Naive B cell (primary cell): ENCODE measurements at regions not wholly inside any gene's neighbourhood (a gene's known extent, or its start where the extent isn't known, plus 50 kb on each side); places are given as distances from the start of the nearest gene placed in this dataset.

Experiments
- ATAC-seq, 2 donors: fragments of 150-1000 bp; cut with Tn5 transposase; 2 replicates each; pipeline ENCODE4 v1.10.0; 2021; ENCODE audit warnings: low read depth in 2 of 2, mild to moderate bottlenecking in 2 of 2, moderate library complexity in 2 of 2
- DNase-seq: peaks from one replicate; pipeline ENCODE4 v3.0.0; 2022
- H3K27ac Mint-ChIP-seq, 6 donors: one replicate each; pipeline ENCODE4 v1.8.0; 2020 to 2022; ENCODE audit warnings: mild to moderate bottlenecking in 6 of 6, mixed read lengths in 6 of 6, moderate library complexity in 5 of 6, inconsistent platforms in 2 of 6
- H3K27me3 Mint-ChIP-seq, 3 donors: one replicate each; pipeline ENCODE4 v1.8.0; 2021 to 2022; ENCODE audit warnings: mixed read lengths in 3 of 3, mild to moderate bottlenecking in 1 of 3
- H3K36me3 Mint-ChIP-seq, 2 donors: one replicate each; pipeline ENCODE4 v1.8.0; 2020 to 2022; ENCODE audit warnings: mixed read lengths in 2 of 2, inconsistent platforms in 1 of 2, mild to moderate bottlenecking in 1 of 2
- H3K4me1 Mint-ChIP-seq, 3 donors: one replicate each; pipeline ENCODE4 v1.8.0; 2020 to 2022; ENCODE audit warnings: mixed read lengths in 3 of 3, inconsistent platforms in 1 of 3, mild to moderate bottlenecking in 1 of 3, moderate library complexity in 1 of 3
- H3K4me3 Mint-ChIP-seq, 8 donors: one replicate each; pipeline ENCODE4 v1.8.0; 2020 to 2022; ENCODE audit warnings: mild to moderate bottlenecking in 8 of 8, mixed read lengths in 8 of 8, moderate library complexity in 8 of 8, inconsistent platforms in 2 of 8
- H3K9me3 Mint-ChIP-seq, 7 donors: one replicate each; pipeline ENCODE4 v1.8.0; 2020 to 2022; ENCODE audit warnings: mixed read lengths in 7 of 7, mild to moderate bottlenecking in 5 of 7, inconsistent platforms in 2 of 7, moderate library complexity in 1 of 7

DNA sequence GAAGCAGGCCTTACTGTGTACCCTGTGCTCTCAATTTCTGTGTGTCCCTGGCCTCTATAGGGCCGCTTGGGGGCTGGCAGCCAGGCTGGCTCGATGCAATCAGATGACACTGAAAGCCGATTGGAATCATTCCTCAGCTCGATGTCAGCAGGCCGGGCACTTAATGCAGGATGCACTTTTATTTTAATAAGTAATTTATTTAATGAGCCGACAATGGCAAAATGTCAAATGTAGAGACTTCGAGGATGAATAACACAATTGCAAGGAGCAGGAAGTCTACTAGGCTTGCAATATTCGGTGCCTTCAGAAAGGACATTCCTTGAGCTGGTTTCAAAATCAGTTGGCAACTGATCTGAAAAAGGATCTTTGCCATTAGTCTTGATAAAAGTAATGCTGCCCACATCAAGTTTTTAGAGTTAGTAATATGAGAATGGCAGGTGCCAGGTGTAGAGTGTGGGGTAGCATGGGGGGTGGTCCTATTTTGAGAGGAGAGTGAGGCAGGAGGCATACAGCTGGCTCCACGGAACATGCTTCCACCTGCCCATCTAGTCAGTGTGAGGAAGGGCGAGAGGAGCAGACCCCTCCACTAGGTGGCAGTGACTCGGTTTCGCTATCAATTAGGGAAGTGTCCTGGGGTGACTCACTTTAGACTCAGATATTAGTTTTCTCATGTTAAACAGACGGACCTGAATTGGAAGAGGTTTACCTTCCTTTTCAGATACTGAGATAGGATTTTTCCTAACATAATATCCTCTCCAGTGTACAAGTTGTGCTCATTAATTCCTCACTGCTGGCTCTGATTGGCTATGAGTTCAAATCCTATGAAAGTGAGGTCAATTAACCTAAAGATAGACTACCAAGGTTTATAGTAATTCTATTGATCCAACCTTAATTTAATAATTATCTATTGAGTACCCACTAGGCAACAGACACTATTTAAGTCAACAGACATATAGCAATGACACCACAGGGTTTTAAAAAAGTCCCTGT is 80.9 kb downstream of the NABP1 start:
- peak; percentile 100 for ATAC-seq
- Mint-ChIP-seq H3K27ac (peak overlapping the region in 1 of 6 donors; percentile 91), H3K27me3 (peaks cover 0 to 6% (median 5%) of the 10 kb centered on the region in 3 donors), H3K36me3 (no peaks in the 10 kb centered on the region), H3K9me3 (no peaks in the 10 kb centered on the region), H3K4me3 (peak overlapping the region in 2 of 8 donors; percentile 26 to 59), H3K4me1 (peaks cover 3 to 5% (median 3%) of the 10 kb centered on the region in 3 donors)
- peak; percentile 51 for DNase-seq

DNA sequence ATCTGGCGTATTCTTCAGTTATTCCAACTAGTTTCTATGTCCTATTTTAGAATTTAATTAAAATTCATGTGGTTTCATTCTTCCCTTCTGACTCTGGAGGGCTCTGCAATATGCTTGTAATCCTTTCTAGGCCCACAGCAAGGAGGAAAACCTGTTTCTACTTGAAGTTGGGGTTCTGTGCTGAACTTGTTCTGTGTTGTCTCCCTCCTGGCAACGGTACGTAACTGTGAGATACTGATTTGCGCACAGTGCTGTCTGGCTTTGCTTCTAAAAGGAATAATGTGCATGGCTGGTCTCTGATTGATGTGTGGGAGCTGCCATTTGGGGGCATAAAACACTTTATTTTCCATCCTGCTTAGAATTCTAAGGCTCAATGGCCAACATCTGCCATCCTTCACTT is 81.7 kb downstream of the NABP1 start:
- peaks cover 0 to 6% (median 5%) of the 10 kb centered on the region in 3 donors for H3K27me3 Mint-ChIP-seq
- ATAC-seq (no peak), DNase-seq (no peak)
- H3K36me3 Mint-ChIP-seq: no peaks in the 10 kb centered on the region
- H3K27ac Mint-ChIP-seq: no peak overlapping the region
- no peak overlapping the region for H3K4me3 Mint-ChIP-seq
- H3K4me1 Mint-ChIP-seq: peaks cover 3 to 5% (median 3%) of the 10 kb centered on the region in 3 donors
- H3K9me3 Mint-ChIP-seq: no peaks in the 10 kb centered on the region

DNA sequence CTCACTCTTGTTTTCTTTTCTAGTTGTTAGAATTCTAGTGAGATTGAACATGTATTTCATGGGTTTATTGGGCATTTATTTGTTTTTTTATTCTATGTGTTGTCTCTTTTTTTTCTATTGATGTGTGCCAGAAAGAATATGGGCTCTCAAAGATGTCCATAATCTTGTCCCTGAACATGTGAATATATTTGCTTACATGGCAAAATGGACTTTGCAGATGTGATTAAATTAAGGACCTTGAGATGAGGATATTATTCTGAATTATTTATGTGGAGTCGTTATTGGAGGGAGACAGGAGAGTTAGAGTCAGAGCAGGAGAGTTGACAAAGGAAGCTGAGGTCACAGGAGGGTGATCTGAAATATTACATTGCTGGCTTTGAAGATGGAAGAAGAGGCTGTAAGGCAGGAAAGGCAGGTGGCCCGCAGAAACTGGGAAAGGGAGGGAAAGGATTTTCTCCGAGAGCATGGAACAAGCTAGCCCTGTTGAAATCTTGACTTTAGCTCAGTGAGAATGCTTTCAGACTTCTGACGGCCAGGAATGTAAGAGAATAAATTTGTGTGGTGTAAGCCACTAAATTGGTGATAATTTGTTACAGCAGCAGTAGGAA is 82.8 kb downstream of the NABP1 start:
- Mint-ChIP-seq H3K36me3 (no peaks in the 10 kb centered on the region), H3K27me3 (peaks cover 0 to 6% (median 5%) of the 10 kb centered on the region in 3 donors), H3K9me3 (no peaks in the 10 kb centered on the region), H3K4me1 (peaks cover 3 to 5% (median 3%) of the 10 kb centered on the region in 3 donors), H3K27ac (peak overlapping the region in 1 of 6 donors; percentile 58), H3K4me3 (no peak overlapping the region)
- ATAC-seq: no peak
- DNase-seq: no peak

DNA sequence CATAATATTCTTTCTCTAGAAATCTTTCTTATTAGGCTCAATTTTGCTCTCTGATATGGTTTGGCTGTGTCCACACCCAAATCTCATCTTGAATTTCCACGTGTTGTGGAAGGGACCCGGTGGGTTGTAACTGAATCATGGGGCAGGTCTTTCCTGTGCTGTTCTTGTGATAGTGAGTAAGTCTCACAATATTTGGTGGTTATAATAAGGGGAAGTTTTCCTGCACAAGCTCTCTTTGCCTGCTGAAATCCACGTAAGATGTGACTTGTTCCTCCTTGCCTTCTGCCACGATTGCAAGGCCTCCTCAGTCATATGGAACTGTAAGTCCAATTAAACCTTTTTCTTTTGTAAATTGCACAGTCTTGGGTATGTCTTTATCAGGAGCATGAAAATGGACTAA is 73.8 kb downstream of the CAVIN2 start:
- H3K4me3 Mint-ChIP-seq: no peak overlapping the region

DNA sequence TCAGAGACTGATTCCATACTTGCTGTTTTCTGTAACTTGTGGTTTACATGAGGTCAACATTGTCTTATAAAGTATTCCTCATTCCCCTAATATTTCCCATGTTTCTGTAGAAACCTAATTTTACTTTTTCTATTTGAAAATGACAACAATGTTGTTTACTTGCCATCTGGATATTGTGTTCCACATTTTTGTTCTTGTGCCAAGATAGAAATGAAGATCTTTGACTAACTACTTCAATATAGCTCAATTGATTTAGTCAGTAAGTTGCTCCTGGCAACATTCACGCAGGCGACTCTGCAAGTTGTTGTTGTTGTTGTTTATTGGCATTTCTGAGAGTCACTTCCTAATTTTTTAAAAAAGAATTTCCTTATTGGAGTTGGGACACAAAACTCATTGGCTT is 69.5 kb downstream of the CAVIN2 start:
- Mint-ChIP-seq H3K9me3 (peaks cover 4 to 10% (median 8%) of the 10 kb centered on the region in 7 donors), H3K36me3 (peaks cover 8% of the 10 kb centered on the region in 2 donors), H3K27me3 (no peaks in the 10 kb centered on the region)

More for the DNA sequence above, 73.8 kb downstream of the CAVIN2 start:
- peaks cover 4 to 14% (median 6%) of the 10 kb centered on the region in 7 donors for H3K9me3 Mint-ChIP-seq
- H3K27ac Mint-ChIP-seq: no peak overlapping the region
- H3K27me3 Mint-ChIP-seq: no peaks in the 10 kb centered on the region
- no peaks in the 10 kb centered on the region for H3K4me1 Mint-ChIP-seq
- H3K36me3 Mint-ChIP-seq: peaks cover 8% of the 10 kb centered on the region in 2 donors
- no peak for DNase-seq
- ATAC-seq: no peak

DNA sequence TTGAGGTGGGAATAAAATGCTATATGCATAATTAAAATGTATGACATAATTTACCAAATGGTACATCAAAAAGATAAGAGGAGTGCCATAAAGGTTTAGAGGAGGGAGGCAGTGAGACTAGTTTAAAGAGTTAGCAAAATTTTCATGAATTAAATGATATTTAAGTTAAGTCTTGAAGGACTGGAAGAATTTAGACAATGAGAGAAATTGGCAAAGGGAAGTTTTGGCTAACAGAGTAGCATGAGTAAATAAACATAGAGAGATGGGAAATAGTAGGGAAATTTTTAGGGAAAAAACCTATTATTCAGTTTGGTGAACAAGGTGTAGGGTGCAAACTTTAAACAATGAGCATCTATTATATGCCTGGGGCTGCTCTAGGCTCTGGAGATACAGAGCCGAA is 68.8 kb downstream of the CAVIN2 start:
- peaks cover 7% of the 10 kb centered on the region in 2 donors for H3K36me3 Mint-ChIP-seq
- H3K27ac Mint-ChIP-seq: no peak overlapping the region
- H3K4me3 Mint-ChIP-seq: no peak overlapping the region
- H3K4me1 Mint-ChIP-seq: peaks cover 0 to 8% (median under 1%) of the 10 kb centered on the region in 3 donors
- DNase-seq (no peak), ATAC-seq (no peak)
- H3K9me3 Mint-ChIP-seq: peaks cover 4 to 9% (median 7%) of the 10 kb centered on the region in 7 donors
- no peaks in the 10 kb centered on the region for H3K27me3 Mint-ChIP-seq

More for the DNA sequence above, 69.5 kb downstream of the CAVIN2 start:
- H3K4me3 Mint-ChIP-seq: no peak overlapping the region
- H3K4me1 Mint-ChIP-seq: peaks cover 0 to 2% (median 0%) of the 10 kb centered on the region in 3 donors
- DNase-seq: no peak
- ATAC-seq: no peak
- no peak overlapping the region for H3K27ac Mint-ChIP-seq

DNA sequence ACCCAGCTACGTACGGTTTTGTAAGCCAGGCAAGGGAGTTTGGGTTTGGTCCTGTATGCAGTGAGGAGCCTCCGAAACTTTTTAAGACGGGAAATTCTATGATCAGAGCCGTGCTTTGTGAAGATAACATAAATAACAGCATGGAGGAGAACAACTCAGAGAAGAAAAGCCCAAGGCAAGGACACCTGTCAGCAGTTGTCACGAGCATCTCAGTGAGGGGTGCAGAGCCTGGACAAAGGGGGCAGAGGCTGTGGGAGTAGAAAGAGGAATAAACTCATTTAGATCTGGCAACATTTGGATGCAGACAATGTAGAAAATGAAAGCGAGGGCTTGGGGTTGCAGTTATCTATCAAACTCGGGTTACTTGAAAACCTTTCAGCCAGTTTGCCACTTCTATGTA is 64.5 kb downstream of the CAVIN2 start:
- H3K36me3 Mint-ChIP-seq: no peaks in the 10 kb centered on the region
- H3K4me3 Mint-ChIP-seq: no peak overlapping the region
- DNase-seq: no peak
- peaks cover 0 to 5% (median 0%) of the 10 kb centered on the region in 7 donors for H3K9me3 Mint-ChIP-seq
- peaks cover 4 to 25% (median 15%) of the 10 kb centered on the region in 3 donors for H3K4me1 Mint-ChIP-seq
- ATAC-seq: no peak
- peak overlapping the region in 1 of 6 donors; percentile 35 for H3K27ac Mint-ChIP-seq
- no peaks in the 10 kb centered on the region for H3K27me3 Mint-ChIP-seq

DNA sequence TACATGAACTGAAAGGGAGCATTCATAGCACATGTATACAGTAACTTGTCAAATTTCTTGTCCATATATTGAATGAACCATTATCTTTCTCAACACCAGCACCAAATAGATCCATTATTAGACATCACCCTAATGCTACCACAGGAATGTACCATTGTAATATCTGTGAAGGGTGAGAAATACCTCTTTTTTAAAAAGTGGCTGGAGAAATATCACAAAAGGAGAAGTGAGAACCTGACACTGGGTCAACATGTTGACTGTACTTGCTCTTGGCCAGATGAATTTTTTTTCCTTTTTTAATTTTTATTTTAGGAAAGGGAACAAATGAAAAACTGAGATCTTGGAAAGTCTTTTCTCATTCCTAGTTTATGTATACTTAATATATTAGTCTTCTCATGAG is 63.5 kb downstream of the CAVIN2 start:
- ATAC-seq: peak in 1 of 2 donors; percentile 41
- Mint-ChIP-seq H3K4me1 (peaks cover 4 to 28% (median 15%) of the 10 kb centered on the region in 3 donors), H3K4me3 (peak overlapping the region in 2 of 8 donors; percentile 4 to 14), H3K9me3 (peaks cover 0 to 5% (median 0%) of the 10 kb centered on the region in 7 donors), H3K36me3 (no peaks in the 10 kb centered on the region), H3K27ac (peak overlapping the region in 1 of 6 donors; percentile 26), H3K27me3 (no peaks in the 10 kb centered on the region)
- no peak for DNase-seq
